ENCODE measurements at regions not wholly inside any gene's neighbourhood (a gene's known extent, or its start where the extent isn't known, plus 50 kb on each side); places are given as distances from the start of the nearest gene placed in this dataset.

GRCh38 chr12:92378682-92379479, 233.2 kb upstream of the BTG1 start:
- ATAC-seq = no peak
- CTCF ChIA-PET = interaction anchor here (0.6 kb wide), 1 partner anchor 14 kb away, joined by 4 read pairs; no protein-coding TSS in a partner anchor

More at GRCh38 chr12:92378682-92379479, 233.2 kb upstream of the BTG1 start:
- in situ Hi-C loops (cut with MboI) = no loop called here
- POLR2A ChIA-PET = interaction anchor here (0.6 to 1.0 kb wide), 2 partner anchors 9 to 171 kb away, joined by 3 to 5 read pairs; no protein-coding TSS in a partner anchor
- DNase-seq (ENCODE audit: low read depth, low spot score) = no peak
- Histone ChIP-seq H3K36me3 (ENCODE audit: control insufficient read depth in 2 of 2, insufficient read depth in 2 of 2, low read length in 1 of 2) (no peaks in the 10 kb centered on the region), H3K9ac (ENCODE audit: control insufficient read depth, insufficient read depth, low read length) (no peak overlapping the region), H3K4me1 (ENCODE audit: control insufficient read depth, insufficient read depth, low read length) (no peaks in the 10 kb centered on the region), H3K79me2 (ENCODE audit: control insufficient read depth, insufficient read depth, low read length) (no peaks in the 10 kb centered on the region), H2AFZ (ENCODE audit: control insufficient read depth, low read depth, low read length) (no peak overlapping the region), H3K4me3 (no peak overlapping the region), H3K27me3 (replicated peaks in 1 of 2; ENCODE audit: control insufficient read depth in 2 of 2, insufficient read depth in 2 of 2, low read length in 1 of 2) (no peaks in the 10 kb centered on the region), H3K27ac (ENCODE audit: control insufficient read depth, insufficient read depth) (no peak overlapping the region), H3K9me3 (replicated peaks; ENCODE audit: control insufficient read depth, insufficient read depth, low read length) (no peaks in the 10 kb centered on the region), H4K20me1 (ENCODE audit: control insufficient read depth, insufficient read depth) (no peaks in the 10 kb centered on the region), H3K4me2 (ENCODE audit: control insufficient read depth, insufficient read depth) (no peak overlapping the region)
- FAIRE-seq = no peak
- intact Hi-C loops (cut with micrococcal nuclease; ENCODE audit: unreplicated experiment) = no loop called here
- SMC1A ChIA-PET (ENCODE audit: uncharacterized antibody, unreplicated experiment) = interaction anchor here (1.0 to 1.7 kb wide), 5 partner anchors 9 to 84 kb away, joined by 3 to 4 read pairs (median 3); no protein-coding TSS in a partner anchor
- BruUV-seq (replicated peaks) = no TSS peak
- RAD21 ChIA-PET (ENCODE audit: unreplicated experiment) = no interaction called here
- 69% methylated on average over 4 of the region's 4 CpGs for WGBS (ENCODE audit: insufficient coverage, insufficient replicate concordance, low lambda C conversion rate, missing lambda C conversion rate)
- TF ChIP-seq EZH2 (IDR thresholded peaks at IDR 0.05; ENCODE audit: borderline replicate concordance, control insufficient read depth, low read depth, low read length) = no peak
- no peak for TF ChIP-seq E2F4 (IDR thresholded peaks at IDR 0.05; ENCODE audit: low read depth, low read length)
- no peak for TF ChIP-seq SUZ12 (IDR thresholded peaks at IDR 0.05; ENCODE audit: unreplicated experiment)
- TF ChIP-seq ZNF622 (IDR thresholded peaks at IDR 0.05) = no peak
- TF ChIP-seq KDM1A (IDR thresholded peaks at IDR 0.05; ENCODE audit: borderline replicate concordance) = no peak
- TF ChIP-seq NFXL1 (IDR thresholded peaks at IDR 0.05; ENCODE audit: borderline replicate concordance) = no peak
- TF ChIP-seq IRF4 (IDR thresholded peaks at IDR 0.05; ENCODE audit: low read depth, low read length) = no peak
- TF ChIP-seq HSF1 (IDR thresholded peaks at IDR 0.05; ENCODE audit: low read depth, low read length) = no peak
- no peak for TF ChIP-seq TARDBP (IDR thresholded peaks at IDR 0.05; ENCODE audit: borderline replicate concordance)
- no peak for TF ChIP-seq ZNF592 (IDR thresholded peaks at IDR 0.05)

Data from GM12878 (cell line).